ENCODE measurements at regions not wholly inside any gene's neighbourhood (a gene's known extent, or its start where the extent isn't known, plus 50 kb on each side); places are given as distances from the start of the nearest gene placed in this dataset.

DNA sequence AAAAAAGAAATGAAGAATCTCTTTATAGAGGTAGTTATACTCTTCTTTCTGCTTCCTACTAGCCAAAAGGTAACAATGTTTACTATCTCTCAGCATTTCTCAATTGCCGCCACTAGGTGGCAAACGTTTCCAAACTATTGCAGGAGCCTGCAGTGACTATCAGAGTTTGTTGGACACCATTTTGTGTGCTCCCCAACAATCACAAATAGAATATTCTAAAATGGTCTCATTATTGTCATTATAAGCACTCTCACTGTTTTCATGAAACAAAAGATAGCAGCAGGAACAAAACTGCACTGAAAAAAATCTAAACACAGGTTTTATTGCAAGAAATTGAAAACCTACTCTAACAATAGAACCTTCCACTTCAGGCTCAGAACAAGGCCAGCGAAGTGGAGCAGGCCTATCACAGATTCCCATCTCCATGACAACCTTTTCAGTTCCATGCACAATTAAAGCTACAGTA is 83.9 kb upstream of the PLPPR4 start:
- TF ChIP-seq, protein P1, sequence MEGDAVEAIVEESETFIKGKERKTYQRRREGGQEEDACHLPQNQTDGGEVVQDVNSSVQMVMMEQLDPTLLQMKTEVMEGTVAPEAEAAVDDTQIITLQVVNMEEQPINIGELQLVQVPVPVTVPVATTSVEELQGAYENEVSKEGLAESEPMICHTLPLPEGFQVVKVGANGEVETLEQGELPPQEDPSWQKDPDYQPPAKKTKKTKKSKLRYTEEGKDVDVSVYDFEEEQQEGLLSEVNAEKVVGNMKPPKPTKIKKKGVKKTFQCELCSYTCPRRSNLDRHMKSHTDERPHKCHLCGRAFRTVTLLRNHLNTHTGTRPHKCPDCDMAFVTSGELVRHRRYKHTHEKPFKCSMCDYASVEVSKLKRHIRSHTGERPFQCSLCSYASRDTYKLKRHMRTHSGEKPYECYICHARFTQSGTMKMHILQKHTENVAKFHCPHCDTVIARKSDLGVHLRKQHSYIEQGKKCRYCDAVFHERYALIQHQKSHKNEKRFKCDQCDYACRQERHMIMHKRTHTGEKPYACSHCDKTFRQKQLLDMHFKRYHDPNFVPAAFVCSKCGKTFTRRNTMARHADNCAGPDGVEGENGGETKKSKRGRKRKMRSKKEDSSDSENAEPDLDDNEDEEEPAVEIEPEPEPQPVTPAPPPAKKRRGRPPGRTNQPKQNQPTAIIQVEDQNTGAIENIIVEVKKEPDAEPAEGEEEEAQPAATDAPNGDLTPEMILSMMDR (IDR thresholded peaks at IDR 0.05; ENCODE audit: low read depth, low read length): peak; percentile 47
- no peak overlapping the region for H3K4me3 ChIP-seq (ENCODE audit: low read depth, low read length)

DNA sequence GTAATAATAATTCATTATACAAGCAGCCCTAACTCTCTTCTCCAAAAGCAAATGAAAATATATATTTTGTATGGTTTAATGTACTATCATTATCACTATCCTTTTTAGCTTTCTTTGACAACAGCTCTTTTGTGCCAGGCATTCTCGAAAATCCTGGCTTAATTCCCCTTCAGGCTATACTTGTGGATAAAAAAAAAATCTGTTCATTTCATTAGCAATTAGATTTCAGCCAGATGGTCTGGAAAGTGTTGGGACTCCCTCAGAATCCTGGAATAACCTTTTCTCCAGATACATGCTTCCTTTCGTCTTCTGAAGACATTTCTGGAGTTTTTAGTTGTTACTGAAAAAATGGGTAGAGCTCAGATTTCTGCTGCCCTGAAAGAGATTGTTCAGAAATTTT is 83.4 kb upstream of the PLPPR4 start:
- H3K4me3 ChIP-seq (ENCODE audit: low read depth, low read length): no peak overlapping the region
- TF ChIP-seq, protein P1 (IDR thresholded peaks at IDR 0.05; ENCODE audit: low read depth, low read length): no peak

DNA sequence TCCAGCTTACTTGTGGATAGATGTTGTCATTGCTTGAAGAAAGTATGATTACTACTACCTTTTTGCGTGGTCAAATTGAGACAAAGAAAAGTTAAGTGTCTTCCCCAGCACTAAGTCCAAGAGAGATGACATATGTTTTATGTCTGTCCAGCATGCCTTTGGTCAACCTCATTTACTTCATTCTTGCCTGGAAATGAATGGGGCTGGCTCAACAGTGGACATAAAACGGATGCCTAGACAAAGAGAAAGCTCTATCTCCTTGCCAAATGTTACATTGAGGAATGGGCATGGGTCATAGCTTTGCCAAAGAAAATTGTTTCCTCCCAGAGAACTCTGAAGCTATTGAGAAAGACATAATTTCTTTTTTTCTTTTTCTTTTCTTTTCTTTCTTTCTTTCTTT is 82.4 kb upstream of the PLPPR4 start:
- no peak overlapping the region for H3K4me3 ChIP-seq (ENCODE audit: low read depth, low read length)
- TF ChIP-seq, protein P1 (IDR thresholded peaks at IDR 0.05; ENCODE audit: low read depth, low read length): no peak

DNA sequence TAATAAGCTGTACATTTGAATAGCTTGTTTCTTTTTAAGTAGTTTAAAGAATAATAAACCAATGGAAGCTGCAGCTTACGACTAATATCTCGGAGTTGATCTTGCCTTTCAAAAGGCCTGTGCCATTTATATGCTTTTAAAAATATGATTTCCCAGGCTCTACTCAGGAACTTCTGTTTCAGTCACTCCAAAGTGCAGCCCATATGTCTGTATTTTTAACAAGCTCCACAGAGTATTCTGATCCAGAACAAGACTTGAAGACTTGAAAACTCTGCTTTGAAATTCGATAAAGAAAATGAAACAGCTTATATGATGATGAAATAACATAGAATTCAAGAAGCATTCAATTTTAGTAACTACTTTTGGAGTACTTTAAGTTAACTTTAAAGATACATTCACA is 79.1 kb upstream of the PLPPR4 start:
- TF ChIP-seq, protein P1 (IDR thresholded peaks at IDR 0.05; ENCODE audit: low read depth, low read length): no peak
- H3K4me3 ChIP-seq (ENCODE audit: low read depth, low read length): no peak overlapping the region

DNA sequence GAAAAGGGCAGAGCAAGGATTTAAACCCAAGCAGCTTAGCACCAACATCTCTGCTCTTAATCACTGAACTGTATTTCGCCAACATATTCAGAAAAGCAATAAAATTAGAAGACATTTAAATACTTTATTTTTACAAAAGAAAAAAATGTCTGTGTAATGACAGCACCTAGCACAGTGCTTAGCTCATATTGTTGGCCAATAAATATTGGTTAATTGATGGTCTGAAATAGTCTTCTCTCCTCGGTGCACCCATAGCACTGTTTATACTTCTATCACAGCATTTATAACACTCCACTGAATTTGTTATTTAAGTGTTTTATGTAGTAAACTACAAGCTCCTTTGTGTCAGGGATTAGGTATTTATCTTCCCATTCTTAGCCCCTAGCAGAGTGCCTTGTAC is 70.9 kb upstream of the PLPPR4 start:
- TF ChIP-seq, protein P1 (IDR thresholded peaks at IDR 0.05; ENCODE audit: low read depth, low read length): no peak
- H3K4me3 ChIP-seq (ENCODE audit: low read depth, low read length): no peak overlapping the region

DNA sequence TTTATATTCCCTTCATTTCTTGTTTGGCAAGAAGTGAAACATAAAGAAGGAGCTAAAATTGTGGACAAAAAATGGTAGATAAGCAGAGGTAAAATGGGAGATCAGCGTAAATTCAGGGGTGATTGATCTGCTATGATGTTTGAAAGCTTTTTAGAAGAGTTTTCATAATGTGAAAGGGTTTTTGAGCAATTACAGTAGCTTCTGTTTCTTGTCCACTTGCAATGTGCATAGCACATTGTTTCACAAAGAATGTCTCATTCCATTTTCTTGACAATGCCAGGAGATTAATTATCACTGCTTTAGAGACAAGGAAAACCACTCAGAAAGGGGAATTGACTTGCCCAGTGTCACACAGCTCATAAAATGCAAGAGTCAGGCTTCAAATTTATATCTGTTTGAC is 65.9 kb upstream of the PLPPR4 start:
- H3K4me3 ChIP-seq (ENCODE audit: low read depth, low read length): no peak overlapping the region
- TF ChIP-seq, protein P1 (IDR thresholded peaks at IDR 0.05; ENCODE audit: low read depth, low read length): no peak

DNA sequence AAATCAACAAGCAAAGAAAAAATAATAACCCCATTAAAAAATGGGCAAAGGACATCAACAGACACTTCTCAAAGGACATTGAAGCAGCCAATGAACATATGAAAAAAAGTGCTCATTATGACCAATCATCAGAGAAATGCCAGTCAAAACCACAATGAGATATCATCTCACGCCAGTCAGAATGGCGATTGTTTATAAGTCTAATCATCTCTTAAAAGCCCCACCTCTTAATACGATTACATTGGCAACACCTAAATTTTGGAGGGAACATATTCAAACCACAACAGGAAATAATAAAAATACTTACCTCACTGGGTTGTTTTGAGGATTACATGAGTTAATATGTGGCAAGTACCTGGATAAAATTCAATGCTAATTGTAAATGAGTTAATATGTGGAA is 57.1 kb upstream of the PLPPR4 start:
- no peak overlapping the region for H3K4me3 ChIP-seq (ENCODE audit: low read depth, low read length)

More for the DNA sequence above, 57.1 kb upstream of the PLPPR4 start:
- TF ChIP-seq, protein P1 (IDR thresholded peaks at IDR 0.05; ENCODE audit: low read depth, low read length): no peak

All from WI38 (cell line).